ENCODE measurements at regions not wholly inside any gene's neighbourhood (a gene's known extent, or its start where the extent isn't known, plus 50 kb on each side); places are given as distances from the start of the nearest gene placed in this dataset.

- TF ChIP-seq CTCF (conservative IDR thresholded peaks at IDR 0.05; ENCODE audit: low read depth in 2 of 2) = no peak
- no peak for TF ChIP-seq EZH2 (IDR thresholded peaks at IDR 0.05; ENCODE audit: low read depth, unreplicated experiment)
These were observed 105.3 kb upstream of the KCTD7 start for GRCh38 chr7:66523409-66523808.
